Mucosa of descending colon (tissue), 3 donors: ENCODE measurements at regions not wholly inside any gene's neighbourhood (a gene's known extent, or its start where the extent isn't known, plus 50 kb on each side); places are given as distances from the start of the nearest gene placed in this dataset.

Experiments
- ATAC-seq: fragments of 200-7000 bp; cut with Tn5 transposase; one replicate; pipeline ENCODE4 v1.9.1; 2020; ENCODE audit warnings: mild to moderate bottlenecking, moderate library complexity
- DNase-seq, 3 donors: peaks; one replicate each; pipeline ENCODE4 v3.0.0-alpha.2; 2020
- H3K36me3 ChIP-seq: fragments of 200-600 bp; one replicate; pipeline ENCODE4 v1.8.0; 2021; ENCODE audit warnings: low read depth, mild to moderate bottlenecking
- H3K4me1 ChIP-seq: fragments of 200-600 bp; one replicate; pipeline ENCODE4 v1.8.0; 2021; ENCODE audit warnings: low read depth, mild to moderate bottlenecking
- H3K4me3 ChIP-seq: fragments of 200-600 bp; one replicate; pipeline ENCODE4 v1.8.0; 2021; ENCODE audit warnings: mild to moderate bottlenecking
- H3K9me3 ChIP-seq: fragments of 200-600 bp; one replicate; pipeline ENCODE4 v1.8.0; 2021; ENCODE audit warnings: mild to moderate bottlenecking
- CTCF ChIP-seq: fragments of 200-600 bp; IDR thresholded peaks from one replicate; pipeline ENCODE4 v1.8.0; 2022; ENCODE audit warnings: antibody characterized with exemption, mild to moderate bottlenecking
- intact Hi-C, 2 donors: fragments of 100-400 bp; cut with DNase I in 1 of 2; cut with micrococcal nuclease in 1 of 2; formaldehyde crosslinking; loops; one replicate each; pipeline versions ENCODE4 v1.11.0 to v1.11.1; 2022; cut with DNase I, micrococcal nuclease
- donor health status: DM: no; HTN: no; CAD: no; lungs with moderate emphysema.
- donor health status: DM: no; HTN: no; CAD: no.
- donor health status: DM: no; HTN: yes; CAD: no.

- ATAC-seq = no peak
- Histone ChIP-seq H3K9me3 (no peaks in the 10 kb centered on the region), H3K4me3 (no peak overlapping the region), H3K4me1 (no peaks in the 10 kb centered on the region), H3K36me3 (no peaks in the 10 kb centered on the region)
- intact Hi-C loops = no loop called here
- no peak for DNase-seq
- no peak for TF ChIP-seq CTCF
Observed at GRCh38 chr2:16257322-16258028, 317.1 kb downstream of the MYCN start.

- no peaks in the 10 kb centered on the region for H3K9me3 ChIP-seq
- DNase-seq = no peak
- intact Hi-C loops = no loop called here
- no peaks in the 10 kb centered on the region for H3K36me3 ChIP-seq
- H3K4me3 ChIP-seq = no peak overlapping the region
- no peak for TF ChIP-seq CTCF
- ATAC-seq = no peak
- no peaks in the 10 kb centered on the region for H3K4me1 ChIP-seq
Observed at GRCh38 chr2:16256601-16257321, 316.4 kb downstream of the MYCN start.

GRCh38 chr2:16255120-16255519 is 314.8 kb downstream of the MYCN start:
- TF ChIP-seq CTCF = no peak
- Histone ChIP-seq H3K4me1 (no peaks in the 10 kb centered on the region), H3K4me3 (no peak overlapping the region), H3K36me3 (no peaks in the 10 kb centered on the region), H3K9me3 (no peaks in the 10 kb centered on the region)
- intact Hi-C loops = no loop called here
- ATAC-seq (no peak), DNase-seq (no peak)

GRCh38 chr2:16254356-16254965 is 314.1 kb downstream of the MYCN start:
- ATAC-seq (no peak), DNase-seq (no peak)
- intact Hi-C loops = no loop called here
- Histone ChIP-seq H3K4me1 (no peaks in the 10 kb centered on the region), H3K9me3 (no peaks in the 10 kb centered on the region), H3K36me3 (no peaks in the 10 kb centered on the region), H3K4me3 (no peak overlapping the region)
- TF ChIP-seq CTCF = no peak

GRCh38 chr2:16253291-16253690 is 312.9 kb downstream of the MYCN start:
- Histone ChIP-seq H3K4me1 (no peaks in the 10 kb centered on the region), H3K36me3 (no peaks in the 10 kb centered on the region), H3K9me3 (no peaks in the 10 kb centered on the region), H3K4me3 (no peak overlapping the region)
- intact Hi-C loops = no loop called here
- no peak for ATAC-seq
- DNase-seq = no peak
- no peak for TF ChIP-seq CTCF
